ENCODE measurements at regions not wholly inside any gene's neighbourhood (a gene's known extent, or its start where the extent isn't known, plus 50 kb on each side); places are given as distances from the start of the nearest gene placed in this dataset.

- TF ChIP-seq MEIS2 (IDR thresholded peaks at IDR 0.05; ENCODE audit: partially characterized antibody) (peak; percentile 38), SNRNP70 (optimal IDR thresholded peaks at IDR 0.05; ENCODE audit: low read depth, low read length) (no peak), RBM25 (IDR thresholded peaks at IDR 0.05; ENCODE audit: low read depth, low read length, severe bottlenecking) (peak; percentile 39), CREBBP (IDR thresholded peaks at IDR 0.05; ENCODE audit: low read depth, low read length) (no peak), PHF20 (IDR thresholded peaks at IDR 0.05; ENCODE audit: partially characterized antibody) (no peak), BHLHE40 (IDR thresholded peaks at IDR 0.05; ENCODE audit: low read length) (no peak), NFRKB (IDR thresholded peaks at IDR 0.05; ENCODE audit: low read depth) (no peak)
- TF ChIP-seq, protein P1, sequence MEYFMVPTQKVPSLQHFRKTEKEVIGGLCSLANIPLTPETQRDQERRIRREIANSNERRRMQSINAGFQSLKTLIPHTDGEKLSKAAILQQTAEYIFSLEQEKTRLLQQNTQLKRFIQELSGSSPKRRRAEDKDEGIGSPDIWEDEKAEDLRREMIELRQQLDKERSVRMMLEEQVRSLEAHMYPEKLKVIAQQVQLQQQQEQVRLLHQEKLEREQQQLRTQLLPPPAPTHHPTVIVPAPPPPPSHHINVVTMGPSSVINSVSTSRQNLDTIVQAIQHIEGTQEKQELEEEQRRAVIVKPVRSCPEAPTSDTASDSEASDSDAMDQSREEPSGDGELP (CRISPR knock-in tag; IDR thresholded peaks at IDR 0.05; ENCODE audit: borderline replicate concordance): peak; percentile 86
Measured at GRCh38 chr5:3535414-3536211, 60.0 kb upstream of the IRX1 start (continued).

DNA sequence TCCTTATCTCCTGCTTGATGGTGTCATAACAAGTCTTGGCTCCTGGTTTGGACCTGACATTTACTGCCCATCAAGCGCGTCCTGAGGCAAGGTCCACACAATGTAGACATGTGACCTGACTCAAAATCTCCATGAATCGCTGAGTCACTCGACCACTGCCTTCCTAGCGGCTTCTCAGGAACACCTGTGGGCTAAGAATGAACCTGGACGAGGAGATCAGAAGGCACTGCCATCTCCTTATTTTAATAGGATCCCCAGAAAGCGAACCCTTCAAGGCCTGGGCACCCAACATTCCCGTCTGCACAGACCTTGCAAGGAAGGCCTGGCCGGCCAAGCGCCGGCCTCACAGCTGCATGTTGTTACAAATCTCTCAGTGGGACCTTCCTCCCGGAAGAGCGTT, 60.6 kb upstream of the IRX1 start:
- CTCF ChIA-PET (ENCODE audit: low intra/inter-chr PET ratio): no interaction called here
- no peak for FAIRE-seq
- intact Hi-C loops (cut with micrococcal nuclease): no loop called here

More for the DNA sequence above, 60.6 kb upstream of the IRX1 start:
- peaks cover 2 to 13% of the 10 kb centered on the region in 2 experiments; a peak in 2 of 5 replicates for H3K4me1 ChIP-seq (replicated peaks in 1 of 2; ENCODE audit: control insufficient read depth in 2 of 2, insufficient read depth in 2 of 2, low read length in 2 of 2)
- no peaks in the 10 kb centered on the region for H3K9me3 ChIP-seq (replicated peaks; ENCODE audit: control insufficient read depth, insufficient read depth, low read depth, low read length)
- BruUV-seq (replicated peaks): no TSS peak
- ATAC-seq (no peak), DNase-seq (ENCODE audit: extremely low read depth in 1 of 4, low spot score in 3 of 4) (no peak)
- peaks cover 0 to 31% of the 10 kb centered on the region in 2 experiments; a peak in 2 of 5 replicates for H3K27me3 ChIP-seq (ENCODE audit: control insufficient read depth in 2 of 2, insufficient read depth in 2 of 2, low read length in 2 of 2)
- H4K20me1 ChIP-seq (replicated peaks; ENCODE audit: control insufficient read depth, insufficient read depth, low read length): no peaks in the 10 kb centered on the region
- H3K9ac ChIP-seq (ENCODE audit: insufficient read depth in 1 of 2, low read depth in 2 of 2, low read length in 2 of 2): no peak overlapping the region
- H3K4me3 ChIP-seq: no peak overlapping the region
- no peaks in the 10 kb centered on the region for H3K36me3 ChIP-seq (ENCODE audit: control insufficient read depth, insufficient read depth, low read length)
- in situ Hi-C loops (cut with MboI): no loop called here
- H3K27ac ChIP-seq (ENCODE audit: extremely low read depth, low read depth, low read length): no peak overlapping the region
- POLR2A ChIA-PET: interaction anchor here (1.0 kb wide), 1 partner anchor 7 kb away, joined by 4 read pairs; no protein-coding TSS in a partner anchor
- TF ChIP-seq TSC22D4 (tag; IDR thresholded peaks at IDR 0.05) (no peak), ZNF316 (IDR thresholded peaks at IDR 0.05) (0 out of 2 replicates have a peak, but pooled peaks have one; percentile 3), U2AF2 (optimal IDR thresholded peaks at IDR 0.05; ENCODE audit: low read depth, low read length) (no peak), ZBTB17 (CRISPR knock-in tag; IDR thresholded peaks at IDR 0.05) (0 out of 2 replicates have a peak, but pooled peaks have one; percentile 9), HNRNPLL (IDR thresholded peaks at IDR 0.05; ENCODE audit: low read depth, low read length, poor library complexity, severe bottlenecking) (no peak), HCFC1 (IDR thresholded peaks at IDR 0.05; ENCODE audit: low read depth, low read length) (no peak), JUND (IDR thresholded peaks at IDR 0.05; ENCODE audit: borderline replicate concordance, low read depth, low read length) (no peak), JUND (tag; IDR thresholded peaks at IDR 0.05; ENCODE audit: borderline replicate concordance, low read depth, low read length) (no peak), DEAF1 (CRISPR knock-in tag; IDR thresholded peaks at IDR 0.05) (no peak), NFE2 (IDR thresholded peaks at IDR 0.05; ENCODE audit: low read depth) (peak; percentile 28; the same call in 1 of the 2 replicates)
- no peaks in the 10 kb centered on the region for H3K9me1 ChIP-seq (ENCODE audit: control insufficient read depth, insufficient read depth, low read length)
- H2AFZ ChIP-seq (ENCODE audit: low read depth, low read length): peak overlapping the region; percentile 71; the same call in 1 of the 2 replicates
- no peaks in the 10 kb centered on the region for H3K79me2 ChIP-seq (ENCODE audit: control insufficient read depth, insufficient read depth, low read length)
- no peak overlapping the region for H3K4me2 ChIP-seq (ENCODE audit: insufficient read depth, low read length)
- 22% methylated on average over 13 of the region's 13 CpGs for WGBS (ENCODE audit: insufficient coverage, low coverage, missing lambda C conversion rate)
